Glomerular visceral epithelial cell (primary cell): ENCODE measurements at regions not wholly inside any gene's neighbourhood (a gene's known extent, or its start where the extent isn't known, plus 50 kb on each side); places are given as distances from the start of the nearest gene placed in this dataset.

ENCODE experiments used
- DNase-seq: peaks from one replicate; pipeline ENCODE4 v3.0.0-alpha.2; 2016; ENCODE audit errors: extremely low spot score

DNA sequence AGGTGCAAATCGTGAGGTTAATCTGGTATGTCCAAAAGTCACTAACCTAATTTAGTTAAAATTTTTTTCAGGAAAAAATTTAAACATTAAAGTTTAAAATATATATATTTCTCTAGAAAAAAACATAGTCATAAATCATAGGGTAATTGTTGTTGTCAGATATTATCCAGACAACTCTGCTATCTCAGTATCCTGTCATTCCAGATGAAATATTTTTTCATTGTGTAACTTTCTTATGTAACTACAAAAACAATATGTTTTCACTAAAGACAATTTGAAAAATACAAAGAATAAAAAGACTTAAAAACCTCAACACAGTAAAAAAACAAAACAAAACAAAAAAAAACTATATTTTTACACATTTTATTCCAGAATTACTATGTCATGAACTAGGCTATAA lies 57.6 kb downstream of the TENT5A start:
- no peak for DNase-seq

DNA sequence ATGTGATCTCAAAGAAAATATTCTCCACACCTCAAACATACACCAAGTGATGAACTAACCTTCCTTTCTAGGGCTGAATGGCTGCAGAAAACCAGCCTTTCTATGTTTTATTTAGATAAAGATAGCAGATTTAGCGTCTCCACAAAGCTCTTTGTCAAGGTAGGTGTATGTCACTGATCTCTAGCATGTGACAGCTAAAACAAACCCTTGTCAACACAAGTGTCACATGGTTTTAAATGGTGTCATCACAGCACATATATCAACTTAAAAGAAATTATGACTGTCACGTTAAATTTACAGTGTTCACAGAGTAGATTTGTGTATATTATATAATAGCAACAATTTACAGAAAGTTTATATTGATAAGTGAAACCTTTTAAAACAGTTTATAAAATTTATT lies 58.3 kb downstream of the TENT5A start:
- no peak for DNase-seq

DNA sequence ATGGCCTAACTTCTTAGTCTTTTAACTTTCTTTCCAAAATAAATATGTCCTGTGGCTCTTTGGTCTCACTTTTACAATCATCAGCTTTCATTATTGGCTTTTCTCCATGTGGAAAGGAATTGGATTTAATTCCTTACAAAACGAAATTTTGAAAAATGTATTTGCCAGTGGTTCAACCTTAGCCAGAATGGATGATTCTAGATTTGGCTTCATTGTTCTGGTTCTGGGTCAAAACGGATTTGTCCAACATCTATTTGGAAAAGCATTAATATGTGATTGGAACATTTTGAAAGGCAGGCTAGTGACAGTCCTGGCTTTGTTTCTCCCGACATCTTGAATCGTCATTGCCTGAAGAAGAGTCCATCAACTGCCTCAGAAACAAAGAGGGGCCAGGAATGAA lies 59.2 kb downstream of the TENT5A start:
- DNase-seq: no peak

DNA sequence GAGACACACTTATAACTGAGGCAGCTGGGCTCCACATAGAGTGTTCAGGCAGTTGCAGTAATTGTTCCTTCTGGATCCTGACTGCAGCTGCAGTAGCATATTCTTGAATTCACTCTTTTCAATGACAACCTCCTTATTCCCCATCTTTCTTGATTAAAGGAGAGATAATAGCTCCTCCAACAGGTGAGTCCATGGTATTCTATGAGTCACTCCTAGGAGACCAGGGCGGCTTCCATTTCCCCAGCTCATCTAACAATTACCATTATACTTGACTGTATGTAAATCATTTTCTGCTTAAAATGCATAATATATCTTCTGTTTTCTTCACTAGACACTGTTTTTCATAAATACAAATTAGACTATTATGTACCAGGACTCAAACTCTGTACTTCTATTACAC lies 62.4 kb downstream of the TENT5A start:
- no peak for DNase-seq

DNA sequence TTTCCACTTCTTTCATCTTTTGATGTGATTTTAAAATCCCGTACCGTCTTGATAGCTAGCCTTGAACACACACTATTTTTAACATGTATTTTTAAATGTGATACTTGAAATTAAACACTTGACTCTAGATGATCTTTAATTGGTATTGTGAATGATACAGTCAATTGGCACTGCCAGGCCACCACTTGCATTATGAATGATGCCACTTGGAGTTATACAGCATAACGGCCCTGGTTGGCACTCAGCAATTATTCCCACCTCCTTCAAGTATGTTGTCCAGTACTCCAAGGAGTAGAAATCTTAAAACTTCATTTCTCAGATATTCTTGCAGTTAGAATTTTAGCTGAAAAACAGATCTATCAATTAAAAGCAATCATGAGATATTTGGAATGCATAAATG lies 62.9 kb downstream of the TENT5A start:
- no peak for DNase-seq

DNA sequence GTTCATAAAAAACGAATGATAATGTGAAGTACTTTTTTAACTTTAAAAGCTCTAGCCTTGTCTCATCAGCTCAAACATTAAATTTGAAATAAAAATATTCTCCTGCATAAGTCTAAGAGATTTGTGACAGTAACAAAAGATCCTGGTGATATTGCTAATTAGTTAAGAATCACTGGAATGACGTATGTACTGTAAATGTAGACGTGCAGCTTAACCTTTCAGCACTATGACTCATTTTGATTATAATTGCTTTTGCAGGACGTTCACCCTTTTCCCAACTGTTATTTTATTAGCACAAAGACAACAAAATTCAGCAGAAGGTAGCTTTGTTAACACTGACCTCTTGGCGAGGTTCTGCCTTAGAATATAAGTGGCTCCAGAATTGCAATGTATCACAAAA lies 68.6 kb downstream of the TENT5A start:
- no peak for DNase-seq

DNA sequence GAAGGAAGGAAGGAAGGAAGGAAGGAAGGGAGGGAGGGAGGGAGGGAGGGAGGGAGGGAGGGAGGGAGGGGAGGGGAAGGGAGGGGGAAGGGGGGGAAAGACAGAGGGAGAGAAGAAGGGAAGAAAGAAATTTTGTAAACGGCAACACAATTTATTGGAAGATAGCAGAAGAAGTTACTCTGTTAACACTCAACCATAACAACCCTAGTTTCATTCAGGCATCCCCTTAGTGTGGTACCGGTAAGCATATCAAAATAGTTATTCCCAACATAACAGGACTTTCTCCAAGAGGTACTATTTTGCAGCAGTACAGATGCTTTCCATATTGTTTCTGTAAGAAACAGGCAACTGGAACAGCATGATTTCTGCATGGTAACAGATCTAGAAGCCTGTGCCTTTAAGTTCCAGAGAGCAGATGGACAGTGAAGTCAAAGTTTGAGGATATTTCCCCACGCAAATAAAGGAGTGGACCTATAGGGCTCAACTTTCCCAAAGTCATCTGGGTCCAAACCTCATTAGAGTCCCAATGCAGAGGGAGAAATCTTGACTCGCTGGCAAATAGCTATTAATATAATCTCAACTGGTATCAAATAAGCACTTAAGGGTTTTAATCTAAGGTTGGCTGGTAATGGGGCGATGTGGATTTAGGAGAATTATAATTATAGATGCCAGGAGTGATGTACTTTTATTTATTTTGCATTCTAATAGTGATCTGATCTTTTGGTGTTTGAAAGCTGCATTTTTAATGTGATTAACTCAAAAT lies 69.4 kb downstream of the TENT5A start:
- DNase-seq: no peak

DNA sequence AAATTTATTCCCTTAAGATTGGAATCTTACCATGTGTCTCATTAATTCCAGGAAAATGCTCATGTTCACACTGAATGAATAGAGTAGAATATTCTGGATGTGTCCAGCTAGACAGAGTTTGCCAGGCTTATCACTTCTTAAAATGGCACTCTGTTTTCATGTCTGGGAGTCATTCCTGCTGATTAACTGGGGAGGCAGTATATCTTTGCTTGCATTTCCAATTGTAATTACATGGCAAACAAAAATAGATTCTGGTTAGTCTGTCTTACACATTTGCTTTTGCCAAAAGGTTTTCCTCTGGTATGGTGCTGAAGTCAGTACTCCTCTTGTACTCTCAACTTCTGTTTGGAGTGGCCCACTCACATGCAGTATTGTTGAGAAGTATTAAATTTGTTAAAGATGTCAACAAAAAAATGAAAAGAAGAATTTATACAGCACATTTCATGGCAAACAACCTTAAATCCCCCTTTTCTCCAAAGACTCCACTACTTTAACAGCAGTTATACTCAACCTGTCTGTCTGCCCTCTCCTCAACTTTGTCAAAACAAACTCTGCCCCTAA lies 70.2 kb downstream of the TENT5A start:
- no peak for DNase-seq

DNA sequence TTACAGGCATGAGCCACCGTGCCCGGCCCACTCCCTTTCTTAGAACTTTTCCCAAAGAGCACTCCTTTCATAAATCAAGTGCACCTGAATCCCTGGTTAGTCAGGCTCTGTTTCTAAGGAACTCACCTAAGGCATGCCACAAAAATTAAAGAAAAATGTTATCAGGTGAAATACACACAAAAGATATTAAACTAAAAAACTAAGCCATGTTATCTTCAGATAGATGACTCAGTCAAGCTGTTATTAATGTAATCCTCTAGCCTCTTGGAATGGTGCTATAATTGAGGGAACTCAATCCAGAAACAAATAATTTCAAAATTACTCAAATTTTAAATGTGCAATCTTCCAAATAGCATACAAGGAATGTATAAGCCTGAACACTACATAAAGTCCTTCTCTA lies 83.0 kb downstream of the TENT5A start:
- DNase-seq: no peak

DNA sequence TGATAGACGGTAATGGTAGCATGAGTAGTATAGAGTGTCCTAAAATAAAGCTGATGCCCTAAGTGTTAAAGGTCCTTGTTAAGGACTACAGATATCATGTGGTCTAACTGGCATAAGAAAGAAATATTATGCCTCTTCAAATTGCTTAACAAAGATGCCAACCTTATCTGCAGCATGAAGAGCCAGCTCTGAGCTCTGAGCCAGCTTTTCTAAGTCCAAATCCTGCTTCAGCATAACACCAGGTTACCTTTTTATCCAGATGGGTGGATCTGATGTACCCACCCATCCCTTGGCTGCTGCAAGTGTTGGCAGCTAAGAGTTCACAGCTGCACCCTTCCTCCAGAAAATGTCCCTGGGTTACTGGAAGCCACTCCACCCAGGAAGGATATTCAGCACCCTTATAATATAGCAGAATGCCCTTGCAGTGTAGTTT lies 83.8 kb downstream of the TENT5A start:
- no peak for DNase-seq

DNA sequence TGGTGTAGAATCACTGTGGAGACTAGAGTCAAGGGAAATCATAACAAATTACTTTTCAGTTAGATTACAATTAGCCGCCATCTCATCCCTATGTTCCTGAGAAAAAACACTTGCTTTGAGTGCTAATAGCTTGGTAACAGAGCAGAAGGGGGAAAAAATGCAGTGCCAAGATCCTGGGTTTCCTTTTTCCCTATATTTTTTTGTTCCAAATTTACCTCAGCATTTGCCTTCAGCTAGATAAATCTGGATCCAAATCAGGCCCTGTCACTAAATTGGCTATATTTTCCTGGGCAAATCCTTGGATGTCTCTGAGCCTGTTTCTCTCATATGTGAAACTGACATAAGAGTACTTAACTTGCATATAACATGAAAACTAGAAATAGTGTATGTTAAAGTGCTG lies 86.0 kb downstream of the TENT5A start:
- DNase-seq: no peak

DNA sequence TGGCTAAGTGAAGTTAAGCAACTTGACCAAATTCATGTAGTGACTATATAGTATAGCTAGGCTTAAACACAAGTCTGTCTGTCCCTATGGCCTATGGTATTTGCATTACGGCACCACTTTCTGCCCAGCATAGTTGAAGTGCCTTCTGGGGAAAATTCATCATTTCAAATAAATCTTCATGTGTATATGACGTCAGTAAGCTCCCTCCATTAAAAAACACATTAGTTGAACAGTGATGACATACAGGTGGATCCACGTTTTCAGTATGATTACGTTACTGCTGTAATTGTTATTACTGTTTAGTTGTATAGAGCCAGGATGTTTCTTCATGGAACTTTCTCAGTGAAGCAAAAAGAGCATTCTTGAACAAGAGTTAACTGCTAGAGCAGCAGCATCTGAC lies 96.2 kb downstream of the TENT5A start:
- no peak for DNase-seq

DNA sequence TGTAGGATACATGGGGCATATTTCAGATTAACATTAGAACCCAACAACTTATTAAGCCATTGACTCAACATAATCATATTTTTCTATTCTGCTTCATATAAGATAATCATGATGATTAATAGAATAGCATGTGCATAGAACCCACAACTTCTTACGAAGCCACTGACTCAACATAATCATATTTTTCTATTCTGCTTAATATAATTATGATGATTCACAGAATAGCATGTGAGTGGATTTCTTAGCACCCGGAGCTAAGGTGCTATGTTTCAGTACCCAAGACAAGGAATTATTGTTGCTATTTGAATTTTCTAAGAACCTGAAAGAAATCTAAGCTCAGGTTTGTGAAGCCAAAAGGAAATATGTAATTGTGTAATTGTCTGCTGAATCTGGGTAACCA lies 96.8 kb downstream of the TENT5A start:
- DNase-seq: no peak

DNA sequence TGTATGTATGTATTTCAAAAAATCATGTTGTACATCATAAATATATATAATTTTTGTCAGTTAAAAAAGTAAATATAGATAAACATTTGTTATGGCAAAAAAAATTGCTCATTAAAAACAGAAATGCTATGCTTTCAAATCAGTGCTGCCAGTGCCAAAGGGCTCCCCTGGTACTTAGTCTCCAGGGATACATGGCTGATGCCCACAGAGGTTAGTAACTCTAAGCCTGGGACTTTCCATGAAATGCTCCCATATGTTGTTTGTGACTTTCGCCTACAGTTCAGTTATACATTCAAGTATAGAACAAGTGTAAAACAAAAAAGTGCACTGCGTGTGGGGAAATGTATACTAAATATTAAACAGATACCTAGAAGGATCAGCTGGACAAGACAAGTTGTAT lies 104.0 kb downstream of the TENT5A start:
- DNase-seq: no peak

DNA sequence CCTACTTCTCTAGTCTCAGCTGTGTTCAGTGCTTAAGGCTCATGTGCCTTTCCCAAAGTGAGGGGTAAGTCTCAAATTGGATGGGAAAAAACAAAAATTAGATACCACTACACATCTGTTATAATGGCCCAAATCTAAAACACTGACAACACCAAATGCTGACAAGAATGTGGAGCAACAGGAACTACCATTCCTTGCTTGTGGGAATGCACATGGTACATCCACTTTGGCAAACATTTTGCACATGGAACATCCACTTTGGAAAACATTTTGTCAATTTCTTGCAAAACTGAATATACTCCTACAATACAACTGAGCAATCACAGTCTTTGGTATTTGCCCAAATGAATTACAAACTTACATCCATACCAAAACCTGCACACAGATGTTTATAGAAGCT lies 109.3 kb downstream of the TENT5A start:
- DNase-seq: no peak

DNA sequence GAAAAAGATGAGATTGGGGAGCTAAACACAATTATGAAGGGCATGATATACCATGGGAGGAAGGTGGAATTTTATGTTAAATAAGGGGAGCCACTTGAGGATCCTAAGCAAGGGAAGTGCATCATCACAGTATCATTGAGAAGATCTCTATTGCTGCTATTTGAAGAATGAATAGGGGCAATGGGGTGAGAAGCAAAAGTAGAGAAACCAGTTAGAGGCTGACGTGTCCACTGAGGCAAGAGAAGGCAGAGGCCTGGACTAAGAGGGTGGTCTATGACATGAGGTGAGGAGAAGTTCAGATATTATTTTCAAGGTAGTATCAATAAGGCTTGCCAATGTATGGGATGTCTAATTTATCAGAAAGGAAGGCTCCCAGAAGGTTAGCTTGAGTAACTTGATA lies 111.6 kb downstream of the TENT5A start:
- no peak for DNase-seq

DNA sequence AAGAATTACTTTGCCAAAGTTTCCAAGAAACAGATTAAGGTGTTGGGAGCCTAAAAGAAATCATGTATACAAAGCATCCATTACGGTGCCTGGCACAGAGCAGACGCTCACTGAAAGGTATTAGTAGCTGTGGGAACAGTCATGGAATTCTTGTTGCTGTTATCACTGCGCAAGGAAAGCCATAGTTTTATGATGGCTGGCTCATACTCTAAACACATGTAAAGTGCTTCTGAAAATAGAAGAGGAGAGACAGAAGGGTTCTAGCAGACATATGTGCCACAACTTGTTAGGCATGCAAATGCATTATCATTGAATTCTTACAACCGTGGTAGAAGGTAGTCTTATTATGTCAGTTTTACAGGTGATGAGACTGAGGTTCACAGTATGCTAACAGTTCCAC lies 112.4 kb downstream of the TENT5A start:
- DNase-seq: no peak

DNA sequence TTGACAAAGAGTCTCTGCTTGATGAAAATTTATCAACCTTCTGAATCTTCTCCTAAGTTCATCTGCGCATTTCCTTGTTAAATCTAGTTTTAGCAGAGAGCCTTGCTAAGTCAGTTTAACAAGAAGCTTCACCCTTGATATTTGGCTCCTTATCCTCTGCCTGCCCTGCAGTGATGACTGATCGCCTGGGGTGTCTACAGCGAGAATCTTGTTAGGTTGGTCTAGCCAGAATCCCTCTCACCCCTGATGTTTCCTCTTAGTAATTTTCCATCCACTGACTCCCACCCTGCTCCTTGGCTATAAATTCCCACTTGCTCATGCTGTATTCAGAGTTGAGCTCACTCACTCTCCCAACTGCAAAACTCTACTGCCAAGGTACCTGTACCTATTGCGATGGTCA lies 114.1 kb downstream of the TENT5A start:
- no peak for DNase-seq

DNA sequence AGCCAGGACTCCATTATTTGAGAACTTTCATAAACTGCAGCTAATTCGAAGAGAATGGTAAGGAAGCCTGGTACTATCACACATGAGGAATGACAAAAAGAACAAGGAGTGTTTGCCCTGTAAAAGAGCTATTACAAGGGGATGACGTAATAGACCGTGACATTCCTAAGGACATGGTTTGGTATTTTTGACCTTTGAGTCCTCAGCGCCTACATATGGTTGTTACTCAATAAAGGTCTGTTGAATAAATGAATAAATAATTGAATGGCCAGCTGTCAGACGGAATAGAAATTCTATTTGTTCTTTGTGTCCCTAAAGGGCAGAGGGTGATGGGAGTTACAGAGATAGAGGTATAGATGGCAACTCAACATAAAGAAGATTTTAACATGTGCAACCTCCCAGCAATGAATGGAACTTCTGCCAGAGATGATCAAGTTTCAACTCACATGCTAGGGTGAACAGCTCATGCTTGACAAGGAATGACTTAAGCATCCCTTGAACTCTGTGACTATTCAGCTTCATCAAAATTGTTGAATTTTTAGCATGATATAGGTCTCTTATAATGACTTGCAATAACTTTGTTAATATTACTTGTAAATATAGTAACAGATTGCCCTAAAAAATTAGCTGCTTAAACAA lies 115.4 kb downstream of the TENT5A start:
- no peak for DNase-seq

DNA sequence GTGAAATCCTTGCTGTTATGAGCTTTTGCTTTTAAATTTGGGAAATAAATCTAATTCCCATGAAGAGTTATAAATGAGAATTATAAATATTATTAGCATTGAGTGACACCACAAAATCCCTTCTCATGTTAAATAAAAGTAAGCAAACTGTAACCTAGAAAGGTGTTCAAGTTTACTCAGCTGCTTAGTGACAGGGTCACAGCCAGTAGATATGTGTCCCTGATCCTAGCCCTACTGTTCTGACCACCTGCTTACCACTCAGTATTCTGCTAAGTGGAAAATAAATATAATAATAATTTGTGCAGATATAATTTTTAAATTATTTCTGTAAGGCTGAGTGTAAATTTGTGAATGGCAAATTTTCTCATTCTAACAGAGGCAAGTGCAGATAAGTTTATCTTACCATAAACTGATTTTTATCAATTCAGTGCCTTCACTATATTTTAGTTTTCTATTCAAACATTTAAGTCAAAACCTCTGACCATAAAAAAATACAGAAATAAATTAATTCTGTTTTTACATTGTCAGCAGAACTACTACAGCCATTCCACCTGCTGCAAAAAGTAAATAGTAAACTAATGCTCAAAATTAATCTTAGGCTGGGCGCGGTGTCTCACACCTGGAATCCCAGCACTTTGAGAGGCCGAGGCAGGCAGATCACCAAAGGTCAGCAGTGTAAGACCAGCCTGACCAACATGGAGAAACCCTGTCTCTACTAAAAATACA lies 118.2 kb downstream of the TENT5A start:
- DNase-seq: no peak

DNA sequence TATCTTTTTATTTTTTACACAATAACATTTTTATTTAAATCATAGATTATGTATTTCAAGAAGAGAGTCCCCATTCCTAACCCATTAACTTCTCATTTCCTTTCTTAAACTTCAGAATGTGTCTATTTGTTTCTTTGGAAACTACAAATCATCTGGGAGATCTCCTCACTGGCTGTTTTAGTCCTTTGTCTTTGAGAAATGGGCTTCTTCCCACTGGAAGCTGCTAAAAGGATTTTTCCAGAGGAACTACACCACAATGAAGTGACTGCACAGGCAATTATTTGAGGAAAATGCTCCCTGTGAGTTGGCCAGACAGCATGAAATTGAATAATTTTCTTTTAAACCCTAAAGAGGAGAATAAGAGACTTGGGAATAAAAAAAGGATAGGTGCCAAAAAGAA lies 119.1 kb downstream of the TENT5A start:
- DNase-seq: no peak

DNA sequence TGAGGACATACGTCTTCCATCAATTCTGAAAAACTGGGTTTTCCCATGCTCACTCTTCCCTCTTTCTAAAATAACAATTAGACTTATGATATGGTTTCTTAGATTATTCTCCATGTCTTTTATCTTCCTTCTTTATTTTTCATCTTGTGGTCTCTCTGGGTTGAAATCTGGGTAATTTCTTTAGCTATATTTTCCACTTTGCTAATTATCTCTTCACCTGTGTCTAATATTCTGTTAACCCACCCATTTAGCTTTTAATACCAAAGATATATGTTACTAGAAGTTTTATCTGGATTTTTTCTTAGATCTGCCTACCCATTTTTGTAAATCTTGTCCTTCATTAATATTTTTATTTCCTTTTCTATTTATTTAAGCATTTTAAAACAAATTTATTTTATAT lies 121.8 kb downstream of the TENT5A start:
- DNase-seq: no peak

DNA sequence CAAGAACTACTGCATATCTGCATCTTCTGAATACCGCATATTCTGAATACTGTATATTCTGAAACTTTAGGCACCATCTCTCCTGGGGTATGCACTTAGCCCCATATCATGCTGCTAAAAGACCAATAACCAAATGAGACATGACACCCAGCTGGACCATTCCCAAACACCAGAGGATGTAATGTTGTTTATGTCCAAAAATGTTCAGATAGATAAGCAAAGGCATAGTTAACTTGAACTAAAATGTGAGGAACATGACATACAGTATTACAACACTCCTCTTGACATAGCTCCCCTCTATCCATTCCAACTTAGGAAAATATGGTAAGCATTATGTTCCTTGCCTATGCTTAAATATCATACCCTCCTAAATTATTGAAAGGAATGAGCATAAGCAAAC lies 127.3 kb downstream of the TENT5A start:
- no peak for DNase-seq
